ENCODE measurements at regions not wholly inside any gene's neighbourhood (a gene's known extent, or its start where the extent isn't known, plus 50 kb on each side); places are given as distances from the start of the nearest gene placed in this dataset.

GRCh38 chr14:101474563-101475455 is 86.5 kb upstream of the DIO3 start:
- TF ChIP-seq EZH2phosphoT487 (IDR thresholded peaks at IDR 0.05; ENCODE audit: borderline replicate concordance) (no peak), ELF1 (IDR thresholded peaks at IDR 0.05; ENCODE audit: borderline replicate concordance, low read depth) (no peak), ATF3 (IDR thresholded peaks at IDR 0.05) (no peak), CBX3 (IDR thresholded peaks at IDR 0.05; ENCODE audit: low read depth) (no peak), FOSL1 (IDR thresholded peaks at IDR 0.05; ENCODE audit: low read depth) (no peak), EGR1 (IDR thresholded peaks at IDR 0.05; ENCODE audit: low read depth) (no peak), POLR2AphosphoS5 (IDR thresholded peaks at IDR 0.05; ENCODE audit: low read depth, low read length) (no peak)
- Histone ChIP-seq H4K20me1 (ENCODE audit: insufficient read depth) (no peaks in the 10 kb centered on the region), H3K4me1 (ENCODE audit: control insufficient read depth in 1 of 2, insufficient read depth in 2 of 2, low read length in 2 of 2) (peaks cover 26 to 30% of the 10 kb centered on the region in 2 experiments), H3K36me3 (ENCODE audit: control insufficient read depth in 1 of 2, insufficient read depth in 2 of 2, low read length in 2 of 2) (no peaks in the 10 kb centered on the region), H3K9me3 (ENCODE audit: control insufficient read depth in 1 of 2, insufficient read depth in 1 of 2, low read depth in 1 of 2, low read length in 2 of 2) (no peaks in the 10 kb centered on the region), H3K9me2 (ENCODE audit: insufficient read depth) (no peaks in the 10 kb centered on the region), H3K4me2 (ENCODE audit: low read length) (no peak overlapping the region), H2AFZ (ENCODE audit: low read depth, low read length, poor library complexity, severe bottlenecking) (no peak overlapping the region), H3K9ac (ENCODE audit: low read length) (no peak overlapping the region), H3K27me3 (ENCODE audit: insufficient read depth, low read length) (no peaks in the 10 kb centered on the region), H3K4me3 (replicated peaks in 1 of 2; ENCODE audit: low read depth in 1 of 2, low read length in 2 of 2) (no peak overlapping the region), H3K27ac (ENCODE audit: low read depth, low read length) (no peak overlapping the region), H3K79me2 (ENCODE audit: insufficient read depth, low read length) (no peaks in the 10 kb centered on the region)
- ChIA-PET CTCF (no interaction called here), RAD21 (ENCODE audit: low non-redundant PET in 1 of 2, low total read pairs in 2 of 2, uncharacterized antibody in 2 of 2, unreplicated experiment in 2 of 2) (no interaction called here), POLR2A (no interaction called here)
- ATAC-seq, result no peak
- no peak for DNase-seq (ENCODE audit: low read depth, low spot score)
- BruUV-seq (replicated peaks), result no TSS peak
- intact Hi-C loops (cut with micrococcal nuclease), result no loop called here

DNA sequence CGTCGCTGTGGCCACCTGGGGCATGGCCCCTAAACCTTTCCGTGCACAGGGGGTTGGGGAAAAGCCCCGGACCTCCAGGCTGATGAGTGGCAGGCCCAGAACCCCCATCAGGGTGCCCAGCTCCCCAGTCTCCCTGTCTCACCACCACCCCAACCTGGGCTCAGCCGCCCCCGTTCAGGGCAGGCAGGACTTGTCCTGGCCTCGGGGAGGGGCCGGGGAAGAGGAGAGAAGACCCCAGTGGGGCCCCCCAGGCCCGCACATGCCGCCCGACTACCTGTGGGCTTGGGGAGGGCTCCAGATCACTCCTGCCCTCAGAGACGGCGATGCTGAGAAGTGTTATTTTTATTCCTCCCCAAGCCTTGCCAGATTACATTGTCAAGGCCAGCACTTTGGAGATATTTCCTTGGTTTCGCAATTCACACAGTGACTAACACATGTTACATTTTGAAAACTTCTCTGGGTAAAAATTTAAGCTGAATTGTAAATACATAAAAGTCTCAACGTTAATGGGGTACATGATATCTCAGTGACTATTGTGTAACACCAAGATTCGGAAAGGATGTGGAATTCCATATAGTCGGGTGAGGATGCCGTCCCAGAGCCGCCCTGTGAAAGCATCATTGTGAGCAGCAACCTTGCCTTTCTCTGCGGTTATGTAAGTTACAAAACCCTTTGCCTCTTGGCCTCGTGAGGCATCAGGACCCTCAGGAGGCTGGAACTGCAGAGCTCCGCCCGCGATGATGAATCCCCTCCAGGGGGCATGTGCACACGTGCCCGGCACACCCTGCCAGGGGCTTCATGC is 85.6 kb upstream of the DIO3 start:
- ATAC-seq (no peak), DNase-seq (ENCODE audit: low read depth, low spot score) (no peak)
- CTCF ChIA-PET, result no interaction called here
- RAD21 ChIA-PET (ENCODE audit: low non-redundant PET in 1 of 2, low total read pairs in 2 of 2, uncharacterized antibody in 2 of 2, unreplicated experiment in 2 of 2), result no interaction called here
- Histone ChIP-seq H3K27ac (ENCODE audit: low read depth, low read length) (no peak overlapping the region), H3K9me3 (ENCODE audit: control insufficient read depth in 1 of 2, insufficient read depth in 1 of 2, low read depth in 1 of 2, low read length in 2 of 2) (no peaks in the 10 kb centered on the region), H3K79me2 (ENCODE audit: insufficient read depth, low read length) (no peaks in the 10 kb centered on the region), H4K20me1 (ENCODE audit: insufficient read depth) (no peaks in the 10 kb centered on the region), H3K4me3 (replicated peaks in 1 of 2; ENCODE audit: low read depth in 1 of 2, low read length in 2 of 2) (no peak overlapping the region), H3K27me3 (ENCODE audit: insufficient read depth, low read length) (no peaks in the 10 kb centered on the region), H2AFZ (ENCODE audit: low read depth, low read length, poor library complexity, severe bottlenecking) (no peak overlapping the region), H3K4me1 (ENCODE audit: control insufficient read depth in 1 of 2, insufficient read depth in 2 of 2, low read length in 2 of 2) (peaks cover 26 to 30% of the 10 kb centered on the region in 2 experiments), H3K9me2 (ENCODE audit: insufficient read depth) (no peaks in the 10 kb centered on the region), H3K9ac (ENCODE audit: low read length) (no peak overlapping the region), H3K36me3 (ENCODE audit: control insufficient read depth in 1 of 2, insufficient read depth in 2 of 2, low read length in 2 of 2) (no peaks in the 10 kb centered on the region), H3K4me2 (ENCODE audit: low read length) (peak overlapping the region; percentile 84)
- intact Hi-C loops (cut with micrococcal nuclease), result no loop called here
- POLR2A ChIA-PET, result no interaction called here
- no TSS peak for BruUV-seq (replicated peaks)
- no peak for TF ChIP-seq TCF7L2 (IDR thresholded peaks at IDR 0.05; ENCODE audit: borderline replicate concordance, extremely low read depth, insufficient read depth, insufficient read length)
- no peak for TF ChIP-seq ATF3 (IDR thresholded peaks at IDR 0.05)
- peak; percentile 92; the same call in 1 of the 2 replicates for TF ChIP-seq CEBPB (IDR thresholded peaks at IDR 0.05; ENCODE audit: low read depth)
- no peak for TF ChIP-seq ELF1 (IDR thresholded peaks at IDR 0.05; ENCODE audit: borderline replicate concordance, low read depth)
- no peak for TF ChIP-seq SRF (IDR thresholded peaks at IDR 0.05; ENCODE audit: low read depth)
- no peak for TF ChIP-seq EGR1 (IDR thresholded peaks at IDR 0.05; ENCODE audit: low read depth)
- no peak for TF ChIP-seq CBX3 (IDR thresholded peaks at IDR 0.05; ENCODE audit: low read depth)
- TF ChIP-seq YY1 (IDR thresholded peaks at IDR 0.05; ENCODE audit: extremely low read depth, insufficient replicate concordance, low read depth, low read length), result no peak
